LNCAP (cell line): ENCODE measurements at regions not wholly inside any gene's neighbourhood (a gene's known extent, or its start where the extent isn't known, plus 50 kb on each side); places are given as distances from the start of the nearest gene placed in this dataset.

Source experiments
- CTCF ChIP-seq: fragments of 450-650 bp; IDR thresholded peaks from 2 replicates; pipeline ENCODE4 v1.5.1; 2017; ENCODE audit warnings: mild to moderate bottlenecking

GRCh38 chr4:11546391-11547175 is 117.9 kb upstream of the HS3ST1 start:
- TF ChIP-seq CTCF, result no peak

GRCh38 chr4:11545651-11546050 is 117.0 kb upstream of the HS3ST1 start:
- no peak for TF ChIP-seq CTCF

GRCh38 chr4:11544211-11544610 is 115.5 kb upstream of the HS3ST1 start:
- TF ChIP-seq CTCF, result no peak

GRCh38 chr4:11543706-11544105 is 115.0 kb upstream of the HS3ST1 start:
- no peak for TF ChIP-seq CTCF

- no peak for TF ChIP-seq CTCF
These were observed 114.3 kb upstream of the HS3ST1 start for GRCh38 chr4:11542952-11543351.

GRCh38 chr4:11537846-11538245 is 109.2 kb upstream of the HS3ST1 start:
- TF ChIP-seq CTCF, result no peak

- no peak for TF ChIP-seq CTCF
These were observed 106.6 kb upstream of the HS3ST1 start for GRCh38 chr4:11535333-11535732.
